ENCODE measurements at regions not wholly inside any gene's neighbourhood (a gene's known extent, or its start where the extent isn't known, plus 50 kb on each side); places are given as distances from the start of the nearest gene placed in this dataset.
"Not testable (repeated sequence)": the region's sequence is repeated elsewhere in the genome, so short reads cannot be mapped to it uniquely, and the experiment has no call there.

GRCh38 chr5:153939101-153939500 lies 99.6 kb downstream of the FAM114A2 start:
- DNase-seq (ENCODE audit: low spot score): no peak

GRCh38 chr5:153938191-153938842 lies 100.4 kb downstream of the FAM114A2 start:
- DNase-seq (ENCODE audit: low spot score): no peak

GRCh38 chr5:153937661-153938060 lies 101.0 kb downstream of the FAM114A2 start:
- no peak for DNase-seq (ENCODE audit: low spot score)

- not testable (repeated sequence) for DNase-seq (ENCODE audit: low spot score)
These were observed 103.6 kb downstream of the FAM114A2 start for GRCh38 chr5:153935151-153935550.

GRCh38 chr5:153926201-153926600 lies 112.5 kb downstream of the FAM114A2 start:
- no peak for DNase-seq (ENCODE audit: low spot score)

GRCh38 chr5:153919161-153919560 lies 119.5 kb downstream of the FAM114A2 start:
- DNase-seq (ENCODE audit: low spot score): no peak

- DNase-seq (ENCODE audit: low spot score): no peak
These were observed 131.4 kb downstream of the FAM114A2 start for GRCh38 chr5:153907170-153907775.

GRCh38 chr5:153905219-153905618 lies 133.5 kb downstream of the FAM114A2 start:
- DNase-seq (ENCODE audit: low spot score): no peak

- DNase-seq (ENCODE audit: low spot score): no peak
These were observed 135.4 kb downstream of the FAM114A2 start for GRCh38 chr5:153903321-153903720.

GRCh38 chr5:153902016-153902415 lies 136.7 kb downstream of the FAM114A2 start:
- no peak for DNase-seq (ENCODE audit: low spot score)

GRCh38 chr5:153901449-153901848 lies 137.3 kb downstream of the FAM114A2 start:
- DNase-seq (ENCODE audit: low spot score): no peak

GRCh38 chr5:153900703-153901395 lies 137.9 kb downstream of the FAM114A2 start:
- DNase-seq (ENCODE audit: low spot score): no peak

GRCh38 chr5:153899746-153900145 lies 139.0 kb downstream of the FAM114A2 start:
- no peak for DNase-seq (ENCODE audit: low spot score)

GRCh38 chr5:153896701-153897100 lies 142.0 kb downstream of the FAM114A2 start:
- no peak for DNase-seq (ENCODE audit: low spot score)

GRCh38 chr5:153896117-153896516 lies 142.6 kb downstream of the FAM114A2 start:
- no peak for DNase-seq (ENCODE audit: low spot score)

GRCh38 chr5:153895266-153895665 lies 143.4 kb downstream of the FAM114A2 start:
- no peak for DNase-seq (ENCODE audit: low spot score)

- no peak for DNase-seq (ENCODE audit: low spot score)
These were observed 144.9 kb downstream of the FAM114A2 start for GRCh38 chr5:153893817-153894216.

GRCh38 chr5:153891394-153891793 lies 147.3 kb downstream of the FAM114A2 start:
- DNase-seq (ENCODE audit: low spot score): no peak

- peak; percentile 32 for DNase-seq (ENCODE audit: low spot score)
These were observed 149.9 kb downstream of the FAM114A2 start for GRCh38 chr5:153888781-153889180.

- DNase-seq (ENCODE audit: low spot score): no peak
These were observed 153.6 kb downstream of the FAM114A2 start for GRCh38 chr5:153885141-153885540.

GRCh38 chr5:153884612-153884957 lies 154.1 kb downstream of the FAM114A2 start:
- no peak for DNase-seq (ENCODE audit: low spot score)

- DNase-seq (ENCODE audit: low spot score): no peak
These were observed 154.7 kb downstream of the FAM114A2 start for GRCh38 chr5:153883854-153884611.

Measured in SK-N-DZ (cell line).